ENCODE measurements at regions not wholly inside any gene's neighbourhood (a gene's known extent, or its start where the extent isn't known, plus 50 kb on each side); places are given as distances from the start of the nearest gene placed in this dataset.

- TF ChIP-seq CBX5 (IDR thresholded peaks at IDR 0.05; ENCODE audit: low read depth, low read length) (no peak), CTCF (IDR thresholded peaks at IDR 0.05; ENCODE audit: control extremely low read depth in 1 of 3, insufficient read depth in 1 of 3, low read depth in 1 of 3, low read length in 3 of 3) (peak in 1 of 3 experiments; percentile 10; a peak in 1 of 4 replicates), YY1 (IDR thresholded peaks at IDR 0.05; ENCODE audit: low read depth, low read length) (no peak), EZH2 (IDR thresholded peaks at IDR 0.05; ENCODE audit: low read depth, low read length, severe bottlenecking) (no peak), POLR2A (IDR thresholded peaks at IDR 0.05; ENCODE audit: control extremely low read depth in 1 of 2, low read depth in 2 of 2, low read length in 2 of 2) (no peak), POLR2AphosphoS5 (IDR thresholded peaks at IDR 0.05; ENCODE audit: low read depth, low read length) (no peak), EP300 (IDR thresholded peaks at IDR 0.05; ENCODE audit: borderline replicate concordance in 1 of 2, low read depth in 2 of 2, low read length in 2 of 2) (no peak), RAD21 (IDR thresholded peaks at IDR 0.05 in 1 of 2, conservative IDR thresholded peaks at IDR 0.05 in 1 of 2; ENCODE audit: low read depth in 2 of 2, low read length in 2 of 2) (peak; percentile 42 to 45; a peak in 3 of 4 replicates), SRF (IDR thresholded peaks at IDR 0.05; ENCODE audit: low read depth, low read length) (no peak), RFX5 (IDR thresholded peaks at IDR 0.05; ENCODE audit: borderline replicate concordance, low read depth, low read length) (no peak), CREB1 (IDR thresholded peaks at IDR 0.05) (no peak), CHD2 (IDR thresholded peaks at IDR 0.05; ENCODE audit: low read length) (no peak)
Measured at GRCh38 chr5:29960323-29960722, 1233.2 kb upstream of the CDH6 start.

All from H1 (cell line).